Tibial nerve (tissue), 4 donors: ENCODE measurements at regions not wholly inside any gene's neighbourhood (a gene's known extent, or its start where the extent isn't known, plus 50 kb on each side); places are given as distances from the start of the nearest gene placed in this dataset.

Experiments used
- DNase-seq, 2 donors: peaks; one replicate each; pipeline ENCODE4 v3.0.0-alpha.2; 2019; ENCODE audit warnings: low spot score in 2 of 2
- H3K27ac ChIP-seq, 4 donors: fragments of 200-600 bp; sonication (generic) in 3 of 4; one replicate each; pipeline ENCODE4 v1.5.1; 2017 to 2019; ENCODE audit warnings: mild to moderate bottlenecking in 1 of 4
- H3K27me3 ChIP-seq, 2 donors: fragments of 200-600 bp; sonication (generic) in 1 of 2; one replicate each; pipeline versions ENCODE4 v1.5.1 to v1.6.0; 2017 to 2019
- H3K36me3 ChIP-seq, 3 donors: fragments of 200-600 bp; sonication (generic); one replicate each; pipeline ENCODE4 v1.5.1; 2018 to 2019
- H3K4me1 ChIP-seq, 4 donors: fragments of 200-600 bp; sonication (generic) in 3 of 4; one replicate each; pipeline ENCODE4 v1.5.1; 2017 to 2019
- H3K4me3 ChIP-seq, 4 donors: fragments of 200-600 bp; sonication (generic) in 3 of 4; one replicate each; pipeline ENCODE4 v1.5.1; 2017 to 2019; ENCODE audit warnings: mild to moderate bottlenecking in 1 of 4, moderate library complexity in 1 of 4
- H3K9me3 ChIP-seq, 4 donors: fragments of 200-600 bp; sonication (generic) in 3 of 4; one replicate each; pipeline ENCODE4 v1.5.1; 2017 to 2019
- EP300 ChIP-seq, 2 donors: sonication (generic); formaldehyde crosslinking; IDR thresholded peaks; one replicate each; pipeline ENCODE4 v1.6.1; 2017; ENCODE audit warnings: antibody characterized with exemption in 2 of 2, mild to moderate bottlenecking in 1 of 2
- POLR2A ChIP-seq, 2 donors: fragments of 450-650 bp; IDR thresholded peaks; one replicate each; pipeline ENCODE4 v1.6.1; 2017; ENCODE audit warnings: antibody characterized with exemption in 2 of 2, mild to moderate bottlenecking in 2 of 2, moderate library complexity in 2 of 2
- WGBS, 2 donors: methylation state at CpG; one replicate each; pipeline ENCODE4 v1.1.5; 2018; 5-methylcytosine and 5-hydroxymethylcytosine counted together
- TF ChIP-seq, protein P1 (sequence below), 5 experiments: fragments of 200-600 bp in 3 of 5; fragments of 450-650 bp in 2 of 5; sonication (generic) in 3 of 5; IDR thresholded peaks; one replicate each; pipeline ENCODE4 v1.5.1; 2016 to 2019; ENCODE audit warnings: antibody characterized with exemption in 5 of 5, mild to moderate bottlenecking in 3 of 5, moderate library complexity in 2 of 5

GRCh38 chr1:48055876-48056764, 58.9 kb upstream of the TRABD2B start:
- no peaks in the 10 kb centered on the region for H3K9me3 ChIP-seq
- H3K27ac ChIP-seq: no peak overlapping the region
- DNase-seq: no peak
- TF ChIP-seq EP300 (IDR thresholded peaks at IDR 0.05) (no peak), POLR2A (IDR thresholded peaks at IDR 0.05) (no peak)
- TF ChIP-seq, protein P1, sequence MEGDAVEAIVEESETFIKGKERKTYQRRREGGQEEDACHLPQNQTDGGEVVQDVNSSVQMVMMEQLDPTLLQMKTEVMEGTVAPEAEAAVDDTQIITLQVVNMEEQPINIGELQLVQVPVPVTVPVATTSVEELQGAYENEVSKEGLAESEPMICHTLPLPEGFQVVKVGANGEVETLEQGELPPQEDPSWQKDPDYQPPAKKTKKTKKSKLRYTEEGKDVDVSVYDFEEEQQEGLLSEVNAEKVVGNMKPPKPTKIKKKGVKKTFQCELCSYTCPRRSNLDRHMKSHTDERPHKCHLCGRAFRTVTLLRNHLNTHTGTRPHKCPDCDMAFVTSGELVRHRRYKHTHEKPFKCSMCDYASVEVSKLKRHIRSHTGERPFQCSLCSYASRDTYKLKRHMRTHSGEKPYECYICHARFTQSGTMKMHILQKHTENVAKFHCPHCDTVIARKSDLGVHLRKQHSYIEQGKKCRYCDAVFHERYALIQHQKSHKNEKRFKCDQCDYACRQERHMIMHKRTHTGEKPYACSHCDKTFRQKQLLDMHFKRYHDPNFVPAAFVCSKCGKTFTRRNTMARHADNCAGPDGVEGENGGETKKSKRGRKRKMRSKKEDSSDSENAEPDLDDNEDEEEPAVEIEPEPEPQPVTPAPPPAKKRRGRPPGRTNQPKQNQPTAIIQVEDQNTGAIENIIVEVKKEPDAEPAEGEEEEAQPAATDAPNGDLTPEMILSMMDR (IDR thresholded peaks at IDR 0.05): no peak
- H3K4me3 ChIP-seq: no peak overlapping the region
- no peaks in the 10 kb centered on the region for H3K27me3 ChIP-seq
- H3K36me3 ChIP-seq: no peaks in the 10 kb centered on the region
- WGBS, 2 donors: 81 to 85% methylated on average over 9 of the region's 9 CpGs
- H3K4me1 ChIP-seq: peaks cover 0 to 28% (median 8%) of the 10 kb centered on the region in 4 donors

- Histone ChIP-seq H3K27me3 (no peaks in the 10 kb centered on the region), H3K27ac (no peak overlapping the region), H3K9me3 (no peaks in the 10 kb centered on the region), H3K4me3 (no peak overlapping the region), H3K4me1 (peaks cover 0 to 38% (median 9%) of the 10 kb centered on the region in 4 donors), H3K36me3 (no peaks in the 10 kb centered on the region)
- no peak for TF ChIP-seq EP300 (IDR thresholded peaks at IDR 0.05)
- TF ChIP-seq POLR2A (IDR thresholded peaks at IDR 0.05): no peak
- TF ChIP-seq, protein P1 (IDR thresholded peaks at IDR 0.05): no peak
- DNase-seq: no peak
Measured at GRCh38 chr1:48054232-48054631, 57.0 kb upstream of the TRABD2B start.

GRCh38 chr1:48052923-48053291, 55.7 kb upstream of the TRABD2B start:
- H3K27me3 ChIP-seq: no peaks in the 10 kb centered on the region
- WGBS, 2 donors: 84 to 100% methylated on average over 1 of the region's 1 CpG
- peaks cover 0 to 50% (median 15%) of the 10 kb centered on the region in 4 donors for H3K4me1 ChIP-seq
- TF ChIP-seq EP300 (IDR thresholded peaks at IDR 0.05) (no peak), POLR2A (IDR thresholded peaks at IDR 0.05) (no peak)
- TF ChIP-seq, protein P1 (IDR thresholded peaks at IDR 0.05): no peak
- DNase-seq: no peak
- no peaks in the 10 kb centered on the region for H3K36me3 ChIP-seq
- no peak overlapping the region for H3K4me3 ChIP-seq
- no peaks in the 10 kb centered on the region for H3K9me3 ChIP-seq
- H3K27ac ChIP-seq: peak overlapping the region in 1 of 4 donors; percentile 5

- no peaks in the 10 kb centered on the region for H3K27me3 ChIP-seq
- H3K27ac ChIP-seq: peak overlapping the region in 1 of 4 donors; percentile 34
- no peaks in the 10 kb centered on the region for H3K9me3 ChIP-seq
- peaks cover 0 to 64% (median 19%) of the 10 kb centered on the region in 4 donors for H3K4me1 ChIP-seq
- DNase-seq: no peak
- no peak overlapping the region for H3K4me3 ChIP-seq
- TF ChIP-seq EP300 (IDR thresholded peaks at IDR 0.05) (no peak), POLR2A (IDR thresholded peaks at IDR 0.05) (no peak)
- TF ChIP-seq, protein P1 (IDR thresholded peaks at IDR 0.05): no peak
- WGBS, 2 donors: 70 to 73% methylated on average over 5 of the region's 5 CpGs
- no peaks in the 10 kb centered on the region for H3K36me3 ChIP-seq
Measured at GRCh38 chr1:48051466-48052126, 54.4 kb upstream of the TRABD2B start.
